ENCODE measurements at regions not wholly inside any gene's neighbourhood (a gene's known extent, or its start where the extent isn't known, plus 50 kb on each side); places are given as distances from the start of the nearest gene placed in this dataset.
"Not testable (repeated sequence)": the region's sequence is repeated elsewhere in the genome, so short reads cannot be mapped to it uniquely, and the experiment has no call there.

- Mint-ChIP-seq H3K4me1 (ENCODE audit: low read depth) (no peaks in the 10 kb centered on the region), H3K9me3 (no peaks in the 10 kb centered on the region), H3K36me3 (ENCODE audit: insufficient read depth) (no peaks in the 10 kb centered on the region), H3K4me3 (no peak overlapping the region), H3K27me3 (ENCODE audit: low read depth) (no peaks in the 10 kb centered on the region)
- DNase-seq, result no peak
- no peak for ATAC-seq
Measured at GRCh38 chr3:145079436-145079835, 1081.5 kb downstream of the PLOD2 start.

- ATAC-seq, result no peak
- Mint-ChIP-seq H3K27me3 (ENCODE audit: low read depth) (no peaks in the 10 kb centered on the region), H3K36me3 (ENCODE audit: insufficient read depth) (no peaks in the 10 kb centered on the region)
Measured at GRCh38 chr3:145087038-145087437, 1073.9 kb downstream of the PLOD2 start.

GRCh38 chr3:145088917-145089316, 1072.1 kb downstream of the PLOD2 start:
- Mint-ChIP-seq H3K4me1 (ENCODE audit: low read depth) (no peaks in the 10 kb centered on the region), H3K36me3 (ENCODE audit: insufficient read depth) (no peaks in the 10 kb centered on the region), H3K27me3 (ENCODE audit: low read depth) (no peaks in the 10 kb centered on the region), H3K4me3 (no peak overlapping the region), H3K9me3 (no peaks in the 10 kb centered on the region)
- DNase-seq (no peak), ATAC-seq (no peak)

More at GRCh38 chr3:145087038-145087437, 1073.9 kb downstream of the PLOD2 start:
- Mint-ChIP-seq H3K9me3 (no peaks in the 10 kb centered on the region), H3K4me1 (ENCODE audit: low read depth) (no peaks in the 10 kb centered on the region), H3K4me3 (no peak overlapping the region)
- no peak for DNase-seq

GRCh38 chr3:145089337-145089736, 1071.6 kb downstream of the PLOD2 start:
- no peaks in the 10 kb centered on the region for H3K36me3 Mint-ChIP-seq (ENCODE audit: insufficient read depth)

GRCh38 chr3:145094355-145094941, 1066.5 kb downstream of the PLOD2 start:
- H3K9me3 Mint-ChIP-seq, result no peaks in the 10 kb centered on the region
- H3K4me1 Mint-ChIP-seq (ENCODE audit: low read depth), result no peaks in the 10 kb centered on the region
- H3K27me3 Mint-ChIP-seq (ENCODE audit: low read depth), result no peaks in the 10 kb centered on the region
- ATAC-seq, result no peak
- no peak overlapping the region for H3K4me3 Mint-ChIP-seq
- DNase-seq, result no peak
- no peaks in the 10 kb centered on the region for H3K36me3 Mint-ChIP-seq (ENCODE audit: insufficient read depth)

More at GRCh38 chr3:145089337-145089736, 1071.6 kb downstream of the PLOD2 start:
- Mint-ChIP-seq H3K4me3 (no peak overlapping the region), H3K4me1 (ENCODE audit: low read depth) (no peaks in the 10 kb centered on the region), H3K27me3 (ENCODE audit: low read depth) (no peaks in the 10 kb centered on the region), H3K9me3 (no peaks in the 10 kb centered on the region)
- ATAC-seq, result no peak
- DNase-seq, result no peak

- DNase-seq; H3K36me3 Mint-ChIP-seq (ENCODE audit: insufficient read depth); ATAC-seq; H3K4me3 Mint-ChIP-seq; H3K9me3 Mint-ChIP-seq; H3K27me3 Mint-ChIP-seq (ENCODE audit: low read depth); H3K4me1 Mint-ChIP-seq (ENCODE audit: low read depth): not testable (repeated sequence)
Measured at GRCh38 chr3:145111141-145111540, 1049.8 kb downstream of the PLOD2 start.

GRCh38 chr3:145116769-145117168, 1044.2 kb downstream of the PLOD2 start:
- Mint-ChIP-seq H3K9me3 (peaks cover 8% of the 10 kb centered on the region), H3K4me3 (no peak overlapping the region), H3K27me3 (ENCODE audit: low read depth) (no peaks in the 10 kb centered on the region), H3K36me3 (ENCODE audit: insufficient read depth) (no peaks in the 10 kb centered on the region), H3K4me1 (ENCODE audit: low read depth) (no peaks in the 10 kb centered on the region)
- ATAC-seq (no peak), DNase-seq (no peak)

GRCh38 chr3:145118303-145118702, 1042.7 kb downstream of the PLOD2 start:
- Mint-ChIP-seq H3K4me1 (ENCODE audit: low read depth) (no peaks in the 10 kb centered on the region), H3K27me3 (ENCODE audit: low read depth) (no peaks in the 10 kb centered on the region), H3K4me3 (no peak overlapping the region)

GRCh38 chr3:145124900-145125678, 1035.9 kb downstream of the PLOD2 start:
- Mint-ChIP-seq H3K27me3 (ENCODE audit: low read depth) (no peaks in the 10 kb centered on the region), H3K4me1 (ENCODE audit: low read depth) (no peaks in the 10 kb centered on the region), H3K4me3 (no peak overlapping the region), H3K36me3 (ENCODE audit: insufficient read depth) (no peaks in the 10 kb centered on the region), H3K9me3 (peaks cover 6% of the 10 kb centered on the region)
- DNase-seq (no peak), ATAC-seq (no peak)

More at GRCh38 chr3:145118303-145118702, 1042.7 kb downstream of the PLOD2 start:
- Mint-ChIP-seq H3K9me3 (peaks cover 12% of the 10 kb centered on the region), H3K36me3 (ENCODE audit: insufficient read depth) (no peaks in the 10 kb centered on the region)
- ATAC-seq (no peak), DNase-seq (no peak)

GRCh38 chr3:145133281-145133680, 1027.7 kb downstream of the PLOD2 start:
- DNase-seq, result no peak
- Mint-ChIP-seq H3K36me3 (ENCODE audit: insufficient read depth) (no peaks in the 10 kb centered on the region), H3K4me1 (ENCODE audit: low read depth) (no peaks in the 10 kb centered on the region)

GRCh38 chr3:145134738-145135137, 1026.2 kb downstream of the PLOD2 start:
- H3K36me3 Mint-ChIP-seq (ENCODE audit: insufficient read depth), result no peaks in the 10 kb centered on the region
- H3K4me1 Mint-ChIP-seq (ENCODE audit: low read depth), result no peaks in the 10 kb centered on the region
- H3K4me3 Mint-ChIP-seq, result no peak overlapping the region
- DNase-seq (no peak), ATAC-seq (no peak)
- H3K9me3 Mint-ChIP-seq, result no peaks in the 10 kb centered on the region
- H3K27me3 Mint-ChIP-seq (ENCODE audit: low read depth), result no peaks in the 10 kb centered on the region

More at GRCh38 chr3:145133281-145133680, 1027.7 kb downstream of the PLOD2 start:
- no peaks in the 10 kb centered on the region for H3K9me3 Mint-ChIP-seq
- H3K27me3 Mint-ChIP-seq (ENCODE audit: low read depth), result no peaks in the 10 kb centered on the region
- H3K4me3 Mint-ChIP-seq, result no peak overlapping the region
- ATAC-seq, result no peak

- no peaks in the 10 kb centered on the region for H3K27me3 Mint-ChIP-seq (ENCODE audit: low read depth)
- no peaks in the 10 kb centered on the region for H3K4me1 Mint-ChIP-seq (ENCODE audit: low read depth)
- ATAC-seq (no peak), DNase-seq (no peak)
- H3K9me3 Mint-ChIP-seq, result peaks cover 6% of the 10 kb centered on the region
- no peaks in the 10 kb centered on the region for H3K36me3 Mint-ChIP-seq (ENCODE audit: insufficient read depth)
- H3K4me3 Mint-ChIP-seq, result no peak overlapping the region
Measured at GRCh38 chr3:145144361-145144760, 1016.6 kb downstream of the PLOD2 start.

GRCh38 chr3:145145461-145145860, 1015.5 kb downstream of the PLOD2 start:
- ATAC-seq (no peak), DNase-seq (no peak)
- H3K4me3 Mint-ChIP-seq, result no peak overlapping the region
- H3K4me1 Mint-ChIP-seq (ENCODE audit: low read depth), result no peaks in the 10 kb centered on the region
- no peaks in the 10 kb centered on the region for H3K36me3 Mint-ChIP-seq (ENCODE audit: insufficient read depth)
- peaks cover 6% of the 10 kb centered on the region for H3K9me3 Mint-ChIP-seq
- H3K27me3 Mint-ChIP-seq (ENCODE audit: low read depth), result no peaks in the 10 kb centered on the region

- DNase-seq (no peak), ATAC-seq (no peak)
- no peaks in the 10 kb centered on the region for H3K27me3 Mint-ChIP-seq (ENCODE audit: low read depth)
- H3K4me1 Mint-ChIP-seq (ENCODE audit: low read depth), result no peaks in the 10 kb centered on the region
- no peaks in the 10 kb centered on the region for H3K36me3 Mint-ChIP-seq (ENCODE audit: insufficient read depth)
- no peak overlapping the region for H3K4me3 Mint-ChIP-seq
- H3K9me3 Mint-ChIP-seq, result peaks cover 7% of the 10 kb centered on the region
Measured at GRCh38 chr3:145159640-145160039, 1001.3 kb downstream of the PLOD2 start.

- DNase-seq (no peak), ATAC-seq (no peak)
- Mint-ChIP-seq H3K9me3 (peaks cover 3% of the 10 kb centered on the region), H3K27me3 (ENCODE audit: low read depth) (no peaks in the 10 kb centered on the region), H3K36me3 (ENCODE audit: insufficient read depth) (no peaks in the 10 kb centered on the region), H3K4me1 (ENCODE audit: low read depth) (no peaks in the 10 kb centered on the region), H3K4me3 (no peak overlapping the region)
Measured at GRCh38 chr3:145170121-145170520, 990.9 kb downstream of the PLOD2 start.

Measured in activated T-cell treated with anti-CD3 and anti-CD28 coated beads, Interleukin-2, amount 50 U/mL, for 4 hours (primary cell).